GM06990 (cell line): ENCODE measurements at regions not wholly inside any gene's neighbourhood (a gene's known extent, or its start where the extent isn't known, plus 50 kb on each side); places are given as distances from the start of the nearest gene placed in this dataset.

Source experiments
- DNase-seq: peaks from one replicate; pipeline ENCODE4 v3.0.0-alpha.2; 2011; ENCODE audit not compliant: insufficient read length; ENCODE audit errors: extremely low read depth
- H3K27me3 ChIP-seq: replicated peaks from 2 replicates; pipeline ENCODE4 v1.6.0; 2011; ENCODE audit warnings: low read length; ENCODE audit not compliant: control insufficient read depth, insufficient read depth
- H3K36me3 ChIP-seq: 2 replicates; pipeline ENCODE4 v1.5.1; 2011; ENCODE audit warnings: low read length; ENCODE audit not compliant: control insufficient read depth, insufficient read depth
- H3K4me3 ChIP-seq: replicated peaks from 2 replicates; pipeline ENCODE4 v1.5.1; 2011; ENCODE audit warnings: low read depth, mild to moderate bottlenecking, control low read depth, low read length
- CTCF ChIP-seq: IDR thresholded peaks from 2 replicates; pipeline ENCODE4 v1.5.1; 2011; ENCODE audit warnings: low read length, control low read depth, mild to moderate bottlenecking, inconsistent platforms; ENCODE audit not compliant: insufficient read depth, poor library complexity, severe bottlenecking

GRCh38 chr16:73172241-73172972 lies 124.5 kb upstream of the ZFHX3 start:
- Histone ChIP-seq H3K36me3 (no peaks in the 10 kb centered on the region), H3K4me3 (no peak overlapping the region), H3K27me3 (no peaks in the 10 kb centered on the region)
- no peak for DNase-seq
- TF ChIP-seq CTCF, result no peak

DNA sequence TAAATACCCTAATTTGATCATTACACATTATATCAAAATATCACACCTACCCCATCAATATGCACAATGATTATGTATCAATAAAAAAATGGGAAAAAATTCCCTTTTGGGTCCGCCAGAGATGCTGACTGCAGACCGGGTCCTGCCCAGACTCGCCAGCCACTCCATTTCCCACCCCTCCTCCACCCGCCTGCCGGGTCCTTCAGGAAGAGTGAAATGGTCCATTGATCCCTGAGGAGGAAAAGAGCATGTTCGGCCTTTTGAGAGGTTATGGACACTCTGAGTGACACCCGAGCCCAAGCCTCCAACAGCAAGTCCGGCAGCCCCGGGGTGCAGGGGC lies 123.9 kb upstream of the ZFHX3 start:
- TF ChIP-seq CTCF, result no peak
- H3K36me3 ChIP-seq, result no peaks in the 10 kb centered on the region
- H3K27me3 ChIP-seq, result no peaks in the 10 kb centered on the region
- DNase-seq, result no peak
- no peak overlapping the region for H3K4me3 ChIP-seq

DNA sequence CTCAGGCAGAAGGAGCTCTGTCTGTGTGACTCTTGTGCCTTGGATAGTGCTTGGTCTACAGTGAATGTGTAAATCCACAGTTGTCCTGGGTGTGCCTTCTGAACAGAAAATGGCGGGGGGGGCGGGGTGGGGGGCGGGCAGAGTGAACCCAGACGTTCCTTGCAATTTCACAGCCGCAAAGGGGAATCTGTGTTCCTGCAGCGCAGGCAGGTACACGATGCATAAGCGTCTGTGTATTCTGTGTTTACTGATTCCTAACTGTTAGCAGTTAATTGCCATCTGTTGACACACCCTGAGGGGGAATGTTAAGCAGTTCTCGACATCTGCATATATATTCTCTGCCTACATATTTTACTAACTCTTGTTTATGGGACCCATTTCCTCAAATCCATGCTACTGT lies 123.5 kb upstream of the ZFHX3 start:
- no peaks in the 10 kb centered on the region for H3K27me3 ChIP-seq
- no peak overlapping the region for H3K4me3 ChIP-seq
- no peak for DNase-seq
- no peak for TF ChIP-seq CTCF
- H3K36me3 ChIP-seq, result no peaks in the 10 kb centered on the region

DNA sequence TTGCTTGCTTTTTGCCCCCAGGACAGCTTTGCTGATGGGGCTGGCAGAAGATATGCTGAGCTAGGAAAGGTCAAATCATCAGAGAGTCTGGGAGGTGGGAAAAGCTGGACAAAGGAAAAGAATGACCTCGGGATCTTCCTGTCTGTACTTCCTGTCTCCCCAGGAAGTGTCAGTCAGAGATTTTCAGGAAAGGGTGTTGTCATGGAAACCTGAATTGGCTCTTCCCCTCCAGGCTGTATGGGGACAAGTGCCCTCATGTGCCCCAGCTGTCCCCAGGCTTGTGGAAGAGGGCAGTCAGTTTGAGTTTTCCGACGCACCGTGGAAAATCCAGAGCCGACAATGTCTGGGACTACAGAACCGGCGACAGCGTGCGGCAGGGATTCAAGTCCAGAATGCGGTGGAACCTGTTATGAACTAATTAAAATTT lies 122.7 kb upstream of the ZFHX3 start:
- no peak for DNase-seq
- Histone ChIP-seq H3K27me3 (no peaks in the 10 kb centered on the region), H3K4me3 (no peak overlapping the region), H3K36me3 (no peaks in the 10 kb centered on the region)
- TF ChIP-seq CTCF, result no peak

DNA sequence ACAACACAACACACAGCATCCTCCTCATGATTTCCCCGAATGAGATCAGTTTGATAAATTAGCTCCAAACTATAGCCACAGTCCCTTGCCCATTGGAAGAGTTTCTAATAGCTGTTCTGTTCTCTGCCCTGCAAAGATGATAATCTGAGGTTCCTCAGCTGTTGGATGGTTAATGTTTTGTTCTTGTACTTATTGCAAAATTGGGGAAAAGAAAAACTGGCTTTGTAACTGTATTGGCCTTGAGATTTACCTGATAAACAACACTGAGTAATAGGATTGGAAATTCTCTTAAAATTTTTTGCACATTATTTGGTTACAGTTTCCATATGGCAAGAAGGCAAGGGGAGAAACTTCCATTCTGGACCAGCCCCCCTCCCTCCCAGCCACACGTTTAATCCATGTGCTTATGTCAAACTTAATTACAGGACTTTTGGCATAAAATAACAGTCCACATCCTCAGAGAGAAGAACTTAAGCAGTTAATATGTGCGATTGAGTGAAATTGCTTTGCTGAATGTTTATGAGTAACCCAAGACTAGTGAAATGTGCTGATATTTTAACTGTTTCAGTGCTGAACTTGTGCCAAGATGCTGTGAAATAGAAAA lies 119.1 kb upstream of the ZFHX3 start:
- no peak for TF ChIP-seq CTCF
- no peak for DNase-seq
- Histone ChIP-seq H3K27me3 (no peaks in the 10 kb centered on the region; the same call in 1 of the 2 replicates), H3K4me3 (no peak overlapping the region), H3K36me3 (no peaks in the 10 kb centered on the region)

DNA sequence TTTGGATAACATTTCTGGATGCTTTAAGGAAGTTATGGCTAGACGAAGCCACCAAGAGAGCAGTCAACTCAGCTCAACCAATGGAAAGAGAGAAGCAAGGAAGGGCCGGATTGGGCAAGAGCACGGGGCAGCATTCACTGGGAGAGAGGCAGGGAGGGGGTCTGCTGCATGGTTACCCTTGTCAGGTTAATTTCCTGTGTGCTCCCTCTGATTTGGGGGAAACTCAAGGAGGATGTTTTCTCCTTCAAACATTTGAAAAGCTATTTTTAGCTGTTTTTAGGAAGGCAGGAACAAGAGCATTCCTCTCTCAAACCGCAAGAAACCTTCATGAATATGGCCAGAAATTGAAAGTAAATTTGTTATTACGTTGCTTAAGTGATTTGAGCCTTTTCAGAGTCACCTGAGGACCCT lies 118.5 kb upstream of the ZFHX3 start:
- Histone ChIP-seq H3K27me3 (peaks cover 2% of the 10 kb centered on the region), H3K36me3 (no peaks in the 10 kb centered on the region), H3K4me3 (no peak overlapping the region)
- TF ChIP-seq CTCF, result no peak
- no peak for DNase-seq
